PFSK-1 (cell line): ENCODE measurements at regions not wholly inside any gene's neighbourhood (a gene's known extent, or its start where the extent isn't known, plus 50 kb on each side); places are given as distances from the start of the nearest gene placed in this dataset.

Experiments used
- POLR2AphosphoS5 ChIP-seq: IDR thresholded peaks from 2 replicates; pipeline ENCODE4 v1.6.1; 2012; ENCODE audit warnings: low read depth, mild to moderate bottlenecking, control low read depth, low read length, moderate library complexity
- TAF1 ChIP-seq: IDR thresholded peaks from 2 replicates; pipeline ENCODE4 v1.6.1; 2012; ENCODE audit warnings: low read length, control low read depth, borderline replicate concordance; ENCODE audit not compliant: insufficient read depth
- TF ChIP-seq, protein P1 (sequence below), 2 experiments: IDR thresholded peaks; 2 replicates each; pipeline versions ENCODE4 v1.6.1 to v1.8.0; 2011 to 2012; ENCODE audit warnings: low read depth in 2 of 2, low read length in 2 of 2, control low read depth in 1 of 2, inconsistent platforms in 1 of 2, mild to moderate bottlenecking in 1 of 2, moderate library complexity in 1 of 2; ENCODE audit not compliant: insufficient read depth in 1 of 2

GRCh38 chr15:69780374-69780773, 317.3 kb downstream of the TLE3 start:
- TF ChIP-seq TAF1 = no peak
- TF ChIP-seq POLR2AphosphoS5 = no peak
- TF ChIP-seq, protein P1, sequence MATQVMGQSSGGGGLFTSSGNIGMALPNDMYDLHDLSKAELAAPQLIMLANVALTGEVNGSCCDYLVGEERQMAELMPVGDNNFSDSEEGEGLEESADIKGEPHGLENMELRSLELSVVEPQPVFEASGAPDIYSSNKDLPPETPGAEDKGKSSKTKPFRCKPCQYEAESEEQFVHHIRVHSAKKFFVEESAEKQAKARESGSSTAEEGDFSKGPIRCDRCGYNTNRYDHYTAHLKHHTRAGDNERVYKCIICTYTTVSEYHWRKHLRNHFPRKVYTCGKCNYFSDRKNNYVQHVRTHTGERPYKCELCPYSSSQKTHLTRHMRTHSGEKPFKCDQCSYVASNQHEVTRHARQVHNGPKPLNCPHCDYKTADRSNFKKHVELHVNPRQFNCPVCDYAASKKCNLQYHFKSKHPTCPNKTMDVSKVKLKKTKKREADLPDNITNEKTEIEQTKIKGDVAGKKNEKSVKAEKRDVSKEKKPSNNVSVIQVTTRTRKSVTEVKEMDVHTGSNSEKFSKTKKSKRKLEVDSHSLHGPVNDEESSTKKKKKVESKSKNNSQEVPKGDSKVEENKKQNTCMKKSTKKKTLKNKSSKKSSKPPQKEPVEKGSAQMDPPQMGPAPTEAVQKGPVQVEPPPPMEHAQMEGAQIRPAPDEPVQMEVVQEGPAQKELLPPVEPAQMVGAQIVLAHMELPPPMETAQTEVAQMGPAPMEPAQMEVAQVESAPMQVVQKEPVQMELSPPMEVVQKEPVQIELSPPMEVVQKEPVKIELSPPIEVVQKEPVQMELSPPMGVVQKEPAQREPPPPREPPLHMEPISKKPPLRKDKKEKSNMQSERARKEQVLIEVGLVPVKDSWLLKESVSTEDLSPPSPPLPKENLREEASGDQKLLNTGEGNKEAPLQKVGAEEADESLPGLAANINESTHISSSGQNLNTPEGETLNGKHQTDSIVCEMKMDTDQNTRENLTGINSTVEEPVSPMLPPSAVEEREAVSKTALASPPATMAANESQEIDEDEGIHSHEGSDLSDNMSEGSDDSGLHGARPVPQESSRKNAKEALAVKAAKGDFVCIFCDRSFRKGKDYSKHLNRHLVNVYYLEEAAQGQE (IDR thresholded peaks at IDR 0.05; ENCODE audit: insufficient read depth in 1 of 2, low read depth in 2 of 2, low read length in 2 of 2) = no peak
